HG03025 (cell line): ENCODE measurements at regions not wholly inside any gene's neighbourhood (a gene's known extent, or its start where the extent isn't known, plus 50 kb on each side); places are given as distances from the start of the nearest gene placed in this dataset.
"Not testable (repeated sequence)": the region's sequence is repeated elsewhere in the genome, so short reads cannot be mapped to it uniquely, and the experiment has no call there.

ENCODE experiments used
- ATAC-seq: cut with Tn5 transposase; IDR thresholded peaks from one replicate; pipeline ENCODE4 v1.9.1; 2021; ENCODE audit warnings: mild to moderate bottlenecking, moderate library complexity; ENCODE audit not compliant: unreplicated experiment, low FRiP score

GRCh38 chr4:126532527-126532926 is 1100.2 kb upstream of the INTU start:
- no peak for ATAC-seq

- no peak for ATAC-seq
Observed at GRCh38 chr4:126533146-126533805, 1099.5 kb upstream of the INTU start.

GRCh38 chr4:126539771-126540170 is 1093.0 kb upstream of the INTU start:
- no peak for ATAC-seq

- ATAC-seq = no peak
Observed at GRCh38 chr4:126541820-126542219, 1090.9 kb upstream of the INTU start.

GRCh38 chr4:126544276-126544675 is 1088.5 kb upstream of the INTU start:
- ATAC-seq = no peak

- ATAC-seq = not testable (repeated sequence)
Observed at GRCh38 chr4:126546197-126546596, 1086.6 kb upstream of the INTU start.

GRCh38 chr4:126547352-126547751 is 1085.4 kb upstream of the INTU start:
- ATAC-seq = no peak

- no peak for ATAC-seq
Observed at GRCh38 chr4:126548890-126549289, 1083.9 kb upstream of the INTU start.

- ATAC-seq = no peak
Observed at GRCh38 chr4:126552321-126552720, 1080.4 kb upstream of the INTU start.

GRCh38 chr4:126553248-126553647 is 1079.5 kb upstream of the INTU start:
- ATAC-seq = no peak

GRCh38 chr4:126558596-126558995 is 1074.2 kb upstream of the INTU start:
- ATAC-seq = no peak

- ATAC-seq = no peak
Observed at GRCh38 chr4:126559961-126560360, 1072.8 kb upstream of the INTU start.

GRCh38 chr4:126560794-126561193 is 1072.0 kb upstream of the INTU start:
- ATAC-seq = no peak

- no peak for ATAC-seq
Observed at GRCh38 chr4:126563389-126563788, 1069.4 kb upstream of the INTU start.

GRCh38 chr4:126564283-126564854 is 1068.4 kb upstream of the INTU start:
- ATAC-seq = no peak

GRCh38 chr4:126568652-126569570 is 1063.8 kb upstream of the INTU start:
- ATAC-seq = no peak

- ATAC-seq = no peak
Observed at GRCh38 chr4:126572264-126572663, 1060.5 kb upstream of the INTU start.

GRCh38 chr4:126582737-126583136 is 1050.0 kb upstream of the INTU start:
- no peak for ATAC-seq

- ATAC-seq = no peak
Observed at GRCh38 chr4:126583509-126583908, 1049.2 kb upstream of the INTU start.

- no peak for ATAC-seq
Observed at GRCh38 chr4:126591583-126591982, 1041.2 kb upstream of the INTU start.

- no peak for ATAC-seq
Observed at GRCh38 chr4:126592088-126592487, 1040.7 kb upstream of the INTU start.
